Natural killer cell treated with Interleukin-12 subunit alpha and Interleukin-12 subunit beta and Interleukin-15 and Interleukin-18, amount 100 ng/mL, for 72 hours (primary cell): ENCODE measurements at regions not wholly inside any gene's neighbourhood (a gene's known extent, or its start where the extent isn't known, plus 50 kb on each side); places are given as distances from the start of the nearest gene placed in this dataset.

Experiments
- ATAC-seq, 2 donors: fragments of 150-1000 bp; cut with Tn5 transposase in 1 of 2; sonication (Bioruptor Pico), chemical (Tn5 transposase) in 1 of 2; 2 replicates each; pipeline ENCODE4 v1.10.0; 2021
- DNase-seq: peaks from one replicate; pipeline ENCODE4 v3.0.0; 2022; ENCODE audit warnings: low spot score
- H3K27ac Mint-ChIP-seq, 2 donors: 1 replicate in 1 of 2; 2 replicates in 1 of 2; pipeline ENCODE4 v1.8.0; 2022; ENCODE audit warnings: mixed read lengths in 2 of 2, mild to moderate bottlenecking in 1 of 2, moderate library complexity in 1 of 2
- H3K27me3 Mint-ChIP-seq, 2 donors: 1 replicate in 1 of 2; 2 replicates in 1 of 2; pipeline ENCODE4 v1.8.0; 2022; ENCODE audit warnings: mixed read lengths in 2 of 2
- H3K36me3 Mint-ChIP-seq: one replicate; pipeline ENCODE4 v1.8.0; 2022; ENCODE audit warnings: mixed read lengths
- H3K4me1 Mint-ChIP-seq, 2 donors: 1 replicate in 1 of 2; 2 replicates in 1 of 2; pipeline ENCODE4 v1.8.0; 2022; ENCODE audit warnings: low read depth in 2 of 2, mixed read lengths in 2 of 2, mild to moderate bottlenecking in 1 of 2
- H3K4me3 Mint-ChIP-seq: one replicate; pipeline ENCODE4 v1.8.0; 2022; ENCODE audit warnings: mixed read lengths
- H3K9me3 Mint-ChIP-seq: 2 replicates; pipeline ENCODE4 v1.8.0; 2022; ENCODE audit warnings: mixed read lengths

- Mint-ChIP-seq H3K36me3 (peaks cover 6% of the 10 kb centered on the region), H3K9me3 (no peaks in the 10 kb centered on the region), H3K27ac (no peak overlapping the region), H3K4me3 (no peak overlapping the region), H3K4me1 (no peaks in the 10 kb centered on the region), H3K27me3 (no peaks in the 10 kb centered on the region)
- ATAC-seq (no peak), DNase-seq (no peak)
Measured at GRCh38 chr18:66825347-66825746, 221.5 kb upstream of the CDH19 start.

GRCh38 chr18:66819235-66819634 lies 215.3 kb upstream of the CDH19 start:
- H3K27ac Mint-ChIP-seq = no peak overlapping the region
- no peaks in the 10 kb centered on the region for H3K4me1 Mint-ChIP-seq
- no peak overlapping the region for H3K4me3 Mint-ChIP-seq
- H3K36me3 Mint-ChIP-seq = no peaks in the 10 kb centered on the region
- no peak for ATAC-seq
- no peak for DNase-seq
- no peaks in the 10 kb centered on the region for H3K27me3 Mint-ChIP-seq
- H3K9me3 Mint-ChIP-seq = peaks cover 8% of the 10 kb centered on the region

DNA sequence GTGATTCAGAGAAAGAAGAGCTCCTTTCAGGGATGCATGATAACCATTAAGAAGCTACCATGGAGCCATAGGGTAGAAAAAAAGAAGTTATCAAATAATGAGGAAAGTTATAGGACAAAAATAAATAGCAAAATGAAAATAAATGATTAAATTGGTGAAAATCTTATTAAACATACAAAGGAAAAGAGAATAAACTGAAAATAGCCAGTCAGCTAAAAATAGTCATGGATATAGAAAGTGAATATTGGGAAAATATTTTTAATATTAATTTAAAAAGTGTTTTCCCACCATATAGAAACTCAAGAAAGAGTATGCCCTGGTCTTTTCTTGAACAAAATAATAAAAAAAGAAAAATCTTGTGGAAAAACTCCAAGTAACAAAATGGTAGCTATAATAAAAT lies 209.2 kb upstream of the CDH19 start:
- Mint-ChIP-seq H3K36me3 (no peaks in the 10 kb centered on the region), H3K4me3 (no peak overlapping the region), H3K4me1 (no peaks in the 10 kb centered on the region), H3K27me3 (no peaks in the 10 kb centered on the region), H3K9me3 (peaks cover 11% of the 10 kb centered on the region), H3K27ac (no peak overlapping the region)
- ATAC-seq (no peak), DNase-seq (no peak)

DNA sequence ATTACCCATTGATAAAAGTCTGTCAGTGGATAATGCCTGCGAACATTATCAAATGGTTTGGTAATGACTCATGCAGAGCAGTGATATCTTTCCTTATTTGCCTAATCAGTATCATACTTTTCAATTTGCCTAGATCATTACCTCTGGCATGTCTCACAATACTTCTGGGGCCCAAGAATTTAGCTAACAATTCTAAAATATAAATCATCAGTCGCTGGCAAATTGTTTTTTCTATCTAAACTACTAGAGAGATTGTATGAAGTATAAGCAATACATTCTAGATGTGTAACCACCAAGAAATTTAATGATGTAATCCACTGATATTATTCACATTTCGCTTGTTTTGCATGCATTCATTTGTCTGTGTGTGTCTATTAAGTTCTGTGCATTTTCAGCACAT lies 191.2 kb upstream of the CDH19 start:
- no peak overlapping the region for H3K4me3 Mint-ChIP-seq

DNA sequence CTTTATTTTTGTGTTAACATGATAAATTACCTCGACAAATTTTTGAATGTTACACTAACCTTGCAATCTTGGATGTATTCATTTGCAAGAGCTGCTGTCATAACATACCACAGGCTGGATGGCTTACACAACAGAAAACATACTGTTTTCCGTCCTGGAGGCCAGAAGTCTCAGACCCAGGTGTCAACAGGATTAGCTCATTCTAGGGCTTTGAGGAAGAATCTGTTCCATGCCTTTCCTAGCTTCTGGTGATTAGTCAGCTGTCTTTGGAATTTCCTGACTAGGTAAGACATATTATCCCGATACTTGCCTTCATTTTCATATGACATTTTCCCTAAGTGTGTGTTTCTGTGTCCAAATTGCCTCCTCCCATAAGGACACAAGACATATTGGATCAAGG lies 188.6 kb upstream of the CDH19 start:
- no peak overlapping the region for H3K4me3 Mint-ChIP-seq
- no peaks in the 10 kb centered on the region for H3K4me1 Mint-ChIP-seq
- no peaks in the 10 kb centered on the region for H3K27me3 Mint-ChIP-seq
- no peaks in the 10 kb centered on the region for H3K36me3 Mint-ChIP-seq
- H3K9me3 Mint-ChIP-seq = no peaks in the 10 kb centered on the region
- ATAC-seq (no peak), DNase-seq (no peak)
- no peak overlapping the region for H3K27ac Mint-ChIP-seq

More for the DNA sequence above, 191.2 kb upstream of the CDH19 start:
- Mint-ChIP-seq H3K9me3 (no peaks in the 10 kb centered on the region), H3K27me3 (no peaks in the 10 kb centered on the region), H3K4me1 (no peaks in the 10 kb centered on the region), H3K27ac (no peak overlapping the region), H3K36me3 (no peaks in the 10 kb centered on the region)
- ATAC-seq = no peak
- no peak for DNase-seq

GRCh38 chr18:66780609-66781008 lies 176.7 kb upstream of the CDH19 start:
- no peaks in the 10 kb centered on the region for H3K27me3 Mint-ChIP-seq
- no peak overlapping the region for H3K4me3 Mint-ChIP-seq
- H3K9me3 Mint-ChIP-seq = peaks cover 6% of the 10 kb centered on the region
- H3K36me3 Mint-ChIP-seq = peaks cover 4% of the 10 kb centered on the region
- no peak overlapping the region for H3K27ac Mint-ChIP-seq
- DNase-seq = no peak
- H3K4me1 Mint-ChIP-seq = no peaks in the 10 kb centered on the region
- no peak for ATAC-seq

DNA sequence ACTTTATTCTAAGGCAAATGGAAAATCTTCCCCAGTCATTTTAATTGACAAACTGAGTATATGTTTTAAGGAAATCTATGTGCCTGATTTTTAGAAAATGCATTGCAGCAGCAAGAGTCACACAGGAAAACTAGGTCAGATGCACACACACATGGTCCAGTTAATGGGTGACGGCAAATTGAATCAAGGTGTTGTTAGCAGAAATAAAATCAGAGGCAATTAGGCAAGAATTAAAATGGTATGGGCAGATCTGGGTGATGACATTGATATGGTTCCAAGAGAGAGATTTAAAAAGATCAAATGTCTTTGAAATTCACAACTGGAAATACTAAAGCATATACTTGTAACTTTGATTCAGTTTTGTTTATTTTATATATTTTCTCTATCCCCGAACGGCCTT lies 174.2 kb upstream of the CDH19 start:
- no peak for DNase-seq
- Mint-ChIP-seq H3K27ac (no peak overlapping the region), H3K27me3 (no peaks in the 10 kb centered on the region), H3K4me3 (no peak overlapping the region), H3K4me1 (no peaks in the 10 kb centered on the region), H3K36me3 (peaks cover 4% of the 10 kb centered on the region), H3K9me3 (peaks cover 6% of the 10 kb centered on the region)
- no peak for ATAC-seq

GRCh38 chr18:66769375-66769774 lies 165.5 kb upstream of the CDH19 start:
- no peaks in the 10 kb centered on the region for H3K36me3 Mint-ChIP-seq
- H3K9me3 Mint-ChIP-seq = peaks cover 4% of the 10 kb centered on the region
- no peak overlapping the region for H3K4me3 Mint-ChIP-seq
- DNase-seq (no peak), ATAC-seq (no peak)
- no peaks in the 10 kb centered on the region for H3K4me1 Mint-ChIP-seq
- no peak overlapping the region for H3K27ac Mint-ChIP-seq
- no peaks in the 10 kb centered on the region for H3K27me3 Mint-ChIP-seq

- ATAC-seq (no peak), DNase-seq (no peak)
- no peaks in the 10 kb centered on the region for H3K27me3 Mint-ChIP-seq
- H3K9me3 Mint-ChIP-seq = peaks cover 5% of the 10 kb centered on the region
- H3K4me3 Mint-ChIP-seq = no peak overlapping the region
- H3K4me1 Mint-ChIP-seq = no peaks in the 10 kb centered on the region
- no peaks in the 10 kb centered on the region for H3K36me3 Mint-ChIP-seq
- H3K27ac Mint-ChIP-seq = no peak overlapping the region
Measured at GRCh38 chr18:66764230-66764629, 160.3 kb upstream of the CDH19 start.

- Mint-ChIP-seq H3K36me3 (no peaks in the 10 kb centered on the region), H3K9me3 (peaks cover 7% of the 10 kb centered on the region), H3K27ac (no peak overlapping the region), H3K4me1 (no peaks in the 10 kb centered on the region), H3K4me3 (no peak overlapping the region), H3K27me3 (no peaks in the 10 kb centered on the region)
- DNase-seq (no peak), ATAC-seq (no peak)
Measured at GRCh38 chr18:66761166-66761565, 157.3 kb upstream of the CDH19 start.

GRCh38 chr18:66760559-66760958 lies 156.7 kb upstream of the CDH19 start:
- peaks cover 7% of the 10 kb centered on the region for H3K9me3 Mint-ChIP-seq
- no peak for DNase-seq

DNA sequence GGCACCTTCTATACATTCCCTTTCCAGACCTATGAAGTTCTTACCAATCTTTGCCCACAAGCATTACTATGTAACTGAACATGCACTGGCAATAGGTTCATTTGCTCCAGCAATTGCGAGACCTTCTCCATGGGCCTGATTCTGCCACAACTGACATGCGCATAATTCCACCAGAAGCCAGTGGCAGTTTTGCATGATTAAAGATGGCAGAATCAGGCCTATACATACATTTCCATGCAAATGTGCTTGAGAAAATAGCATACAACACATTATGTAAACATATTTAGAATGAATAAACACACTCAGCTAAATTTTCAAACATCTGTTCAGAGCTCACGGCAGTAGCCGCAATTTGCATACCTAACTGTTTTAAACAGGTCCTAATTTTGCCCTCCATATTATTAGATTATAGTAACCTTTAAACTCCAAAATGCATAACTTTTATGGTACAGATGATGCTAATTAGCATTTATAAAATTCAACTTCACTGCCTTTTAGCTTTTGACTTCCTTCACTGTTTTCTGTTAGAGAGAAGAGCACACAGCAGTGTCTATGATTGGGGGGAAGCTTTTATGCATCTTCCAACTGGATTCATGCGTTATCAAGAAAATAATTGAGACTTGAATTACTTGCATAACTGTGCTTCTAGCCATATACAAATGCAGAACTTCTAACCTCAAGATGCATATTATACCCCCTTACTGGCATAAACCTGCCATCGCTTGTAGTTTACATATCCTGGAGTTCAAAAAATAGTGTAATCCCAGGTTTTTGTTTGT lies 155.3 kb upstream of the CDH19 start:
- no peak for ATAC-seq
- H3K27ac Mint-ChIP-seq = no peak overlapping the region
- peaks cover 7% of the 10 kb centered on the region for H3K9me3 Mint-ChIP-seq

More at GRCh38 chr18:66760559-66760958, 156.7 kb upstream of the CDH19 start:
- H3K27ac Mint-ChIP-seq = no peak overlapping the region
- no peak for ATAC-seq
- no peaks in the 10 kb centered on the region for H3K27me3 Mint-ChIP-seq
- no peak overlapping the region for H3K4me3 Mint-ChIP-seq
- no peaks in the 10 kb centered on the region for H3K36me3 Mint-ChIP-seq
- no peaks in the 10 kb centered on the region for H3K4me1 Mint-ChIP-seq

GRCh38 chr18:66757946-66758345 lies 154.1 kb upstream of the CDH19 start:
- no peak overlapping the region for H3K4me3 Mint-ChIP-seq
- DNase-seq = no peak
- no peak for ATAC-seq

More for the DNA sequence above, 155.3 kb upstream of the CDH19 start:
- H3K27me3 Mint-ChIP-seq = no peaks in the 10 kb centered on the region
- H3K4me3 Mint-ChIP-seq = no peak overlapping the region
- no peaks in the 10 kb centered on the region for H3K4me1 Mint-ChIP-seq
- no peak for DNase-seq
- no peaks in the 10 kb centered on the region for H3K36me3 Mint-ChIP-seq

GRCh38 chr18:66754335-66754734 lies 150.4 kb upstream of the CDH19 start:
- peaks cover 4% of the 10 kb centered on the region for H3K9me3 Mint-ChIP-seq
- no peaks in the 10 kb centered on the region for H3K4me1 Mint-ChIP-seq
- DNase-seq (no peak), ATAC-seq (no peak)
- H3K36me3 Mint-ChIP-seq = no peaks in the 10 kb centered on the region
- H3K4me3 Mint-ChIP-seq = no peak overlapping the region
- no peak overlapping the region for H3K27ac Mint-ChIP-seq
- no peaks in the 10 kb centered on the region for H3K27me3 Mint-ChIP-seq

More at GRCh38 chr18:66757946-66758345, 154.1 kb upstream of the CDH19 start:
- no peaks in the 10 kb centered on the region for H3K4me1 Mint-ChIP-seq
- H3K27me3 Mint-ChIP-seq = no peaks in the 10 kb centered on the region
- H3K36me3 Mint-ChIP-seq = no peaks in the 10 kb centered on the region
- H3K27ac Mint-ChIP-seq = no peak overlapping the region
- peaks cover 7% of the 10 kb centered on the region for H3K9me3 Mint-ChIP-seq

- H3K9me3 Mint-ChIP-seq = peaks cover 4% of the 10 kb centered on the region
- DNase-seq (no peak), ATAC-seq (no peak)
- no peaks in the 10 kb centered on the region for H3K36me3 Mint-ChIP-seq
- H3K4me1 Mint-ChIP-seq = no peaks in the 10 kb centered on the region
- H3K27me3 Mint-ChIP-seq = no peaks in the 10 kb centered on the region
- no peak overlapping the region for H3K27ac Mint-ChIP-seq
- no peak overlapping the region for H3K4me3 Mint-ChIP-seq
Measured at GRCh38 chr18:66752733-66753132, 148.8 kb upstream of the CDH19 start.
